ENCODE measurements at regions not wholly inside any gene's neighbourhood (a gene's known extent, or its start where the extent isn't known, plus 50 kb on each side); places are given as distances from the start of the nearest gene placed in this dataset.

DNA sequence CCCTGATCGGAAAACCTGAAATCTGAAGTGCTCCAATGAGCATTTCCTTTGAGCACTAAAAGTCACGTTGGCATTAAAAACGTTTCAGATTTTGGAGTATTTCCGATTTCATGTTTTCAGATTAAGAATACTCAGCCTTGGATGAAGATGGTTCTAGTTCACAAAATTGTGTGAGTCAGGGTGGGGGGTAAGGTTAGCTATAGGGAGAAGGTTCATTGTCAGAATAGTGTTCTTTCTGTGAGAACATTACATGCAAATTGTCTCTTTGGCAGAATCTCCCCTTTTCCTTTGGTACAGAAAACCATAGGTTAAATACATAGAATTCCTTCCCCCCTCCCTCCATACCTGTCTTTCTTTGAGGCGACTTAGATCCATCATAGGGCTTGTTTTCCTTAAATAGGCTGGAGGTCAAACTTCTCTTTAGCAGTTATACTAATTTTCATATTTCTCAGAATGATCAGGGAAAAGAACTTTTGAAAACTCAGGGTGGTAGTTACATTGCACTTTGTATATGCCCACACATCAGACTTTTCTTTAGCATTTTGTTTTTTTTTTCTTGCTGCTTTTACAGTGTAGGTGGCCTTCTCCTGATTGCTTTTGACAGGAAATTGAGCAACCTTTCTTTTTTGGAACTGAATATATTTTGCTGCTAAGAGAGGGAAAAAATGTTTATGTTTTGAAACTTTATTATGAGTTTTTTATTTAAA, 503.5 kb downstream of the PCNX1 start:
- TF ChIP-seq, protein P1, sequence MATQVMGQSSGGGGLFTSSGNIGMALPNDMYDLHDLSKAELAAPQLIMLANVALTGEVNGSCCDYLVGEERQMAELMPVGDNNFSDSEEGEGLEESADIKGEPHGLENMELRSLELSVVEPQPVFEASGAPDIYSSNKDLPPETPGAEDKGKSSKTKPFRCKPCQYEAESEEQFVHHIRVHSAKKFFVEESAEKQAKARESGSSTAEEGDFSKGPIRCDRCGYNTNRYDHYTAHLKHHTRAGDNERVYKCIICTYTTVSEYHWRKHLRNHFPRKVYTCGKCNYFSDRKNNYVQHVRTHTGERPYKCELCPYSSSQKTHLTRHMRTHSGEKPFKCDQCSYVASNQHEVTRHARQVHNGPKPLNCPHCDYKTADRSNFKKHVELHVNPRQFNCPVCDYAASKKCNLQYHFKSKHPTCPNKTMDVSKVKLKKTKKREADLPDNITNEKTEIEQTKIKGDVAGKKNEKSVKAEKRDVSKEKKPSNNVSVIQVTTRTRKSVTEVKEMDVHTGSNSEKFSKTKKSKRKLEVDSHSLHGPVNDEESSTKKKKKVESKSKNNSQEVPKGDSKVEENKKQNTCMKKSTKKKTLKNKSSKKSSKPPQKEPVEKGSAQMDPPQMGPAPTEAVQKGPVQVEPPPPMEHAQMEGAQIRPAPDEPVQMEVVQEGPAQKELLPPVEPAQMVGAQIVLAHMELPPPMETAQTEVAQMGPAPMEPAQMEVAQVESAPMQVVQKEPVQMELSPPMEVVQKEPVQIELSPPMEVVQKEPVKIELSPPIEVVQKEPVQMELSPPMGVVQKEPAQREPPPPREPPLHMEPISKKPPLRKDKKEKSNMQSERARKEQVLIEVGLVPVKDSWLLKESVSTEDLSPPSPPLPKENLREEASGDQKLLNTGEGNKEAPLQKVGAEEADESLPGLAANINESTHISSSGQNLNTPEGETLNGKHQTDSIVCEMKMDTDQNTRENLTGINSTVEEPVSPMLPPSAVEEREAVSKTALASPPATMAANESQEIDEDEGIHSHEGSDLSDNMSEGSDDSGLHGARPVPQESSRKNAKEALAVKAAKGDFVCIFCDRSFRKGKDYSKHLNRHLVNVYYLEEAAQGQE (IDR thresholded peaks at IDR 0.05; ENCODE audit: unreplicated experiment) = no peak
- no peak for TF ChIP-seq CTCF (conservative IDR thresholded peaks at IDR 0.05; ENCODE audit: low read depth in 2 of 2)
- no peak for TF ChIP-seq POLR2AphosphoS5 (IDR thresholded peaks at IDR 0.05; ENCODE audit: low read depth)
- no peak for TF ChIP-seq EZH2phosphoT487 (IDR thresholded peaks at IDR 0.05; ENCODE audit: unreplicated experiment)
- no peak for TF ChIP-seq NANOG (IDR thresholded peaks at IDR 0.05; ENCODE audit: borderline replicate concordance)
- no peak for TF ChIP-seq STAT1 (IDR thresholded peaks at IDR 0.05; ENCODE audit: unreplicated experiment)
- no peak for TF ChIP-seq JUNB (IDR thresholded peaks at IDR 0.05; ENCODE audit: unreplicated experiment)

Data from GM23338 (cell line).